ENCODE measurements at regions not wholly inside any gene's neighbourhood (a gene's known extent, or its start where the extent isn't known, plus 50 kb on each side); places are given as distances from the start of the nearest gene placed in this dataset.

- Mint-ChIP-seq H3K27ac (ENCODE audit: unreplicated experiment) (no peak overlapping the region), H3K4me3 (ENCODE audit: unreplicated experiment) (no peak overlapping the region)
- no peak for DNase-seq (ENCODE audit: low spot score)
These were observed 836.7 kb downstream of the CBLN2 start for GRCh38 chr18:71707400-71707799.

DNA sequence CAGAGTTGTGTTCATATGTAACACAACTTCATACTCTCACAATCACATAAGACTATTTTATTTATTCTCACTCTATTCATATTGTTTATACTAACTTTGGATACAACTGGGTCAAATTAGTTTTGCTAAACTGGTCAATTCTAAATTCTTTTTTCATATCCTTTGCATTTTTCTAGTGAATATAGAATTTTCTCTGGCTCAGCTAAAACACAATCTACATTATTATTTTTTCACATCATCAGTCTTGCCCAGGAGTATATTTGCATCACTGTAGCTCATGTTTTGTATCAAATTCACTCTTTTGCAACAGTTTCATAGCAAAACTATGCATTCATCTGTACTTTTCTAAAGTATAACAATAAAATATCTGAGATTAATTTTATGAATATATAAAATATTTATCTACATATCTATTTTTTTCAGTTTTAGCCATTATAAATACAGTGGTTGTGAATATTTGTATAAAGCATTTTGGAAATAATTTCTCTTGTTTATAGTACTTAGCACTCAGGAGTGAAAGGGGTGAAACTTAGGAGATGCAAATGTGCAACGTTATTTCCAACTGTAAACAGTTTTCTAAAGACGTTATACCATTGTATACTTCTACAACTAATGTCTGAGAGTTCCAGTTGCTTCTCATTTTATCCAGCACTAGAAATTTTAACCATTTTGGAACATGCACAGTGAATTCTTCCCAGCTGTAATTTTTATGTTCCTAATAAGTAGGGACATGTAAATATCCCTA is 854.6 kb downstream of the CBLN2 start:
- no peak for DNase-seq (ENCODE audit: low spot score)
- Mint-ChIP-seq H3K4me1 (ENCODE audit: unreplicated experiment) (no peaks in the 10 kb centered on the region), H3K27me3 (ENCODE audit: unreplicated experiment) (no peaks in the 10 kb centered on the region), H3K36me3 (ENCODE audit: low read depth, unreplicated experiment) (no peaks in the 10 kb centered on the region), H3K4me3 (ENCODE audit: unreplicated experiment) (no peak overlapping the region), H3K9me3 (ENCODE audit: unreplicated experiment) (peaks cover 21% of the 10 kb centered on the region), H3K27ac (ENCODE audit: unreplicated experiment) (no peak overlapping the region)
- no peak for TF ChIP-seq CTCF (IDR thresholded peaks at IDR 0.05; ENCODE audit: unreplicated experiment)

More at GRCh38 chr18:71707400-71707799, 836.7 kb downstream of the CBLN2 start:
- TF ChIP-seq CTCF (IDR thresholded peaks at IDR 0.05; ENCODE audit: unreplicated experiment) = no peak
- H3K9me3 Mint-ChIP-seq (ENCODE audit: unreplicated experiment) = peaks cover 10% of the 10 kb centered on the region
- no peaks in the 10 kb centered on the region for H3K36me3 Mint-ChIP-seq (ENCODE audit: low read depth, unreplicated experiment)
- H3K4me1 Mint-ChIP-seq (ENCODE audit: unreplicated experiment) = no peaks in the 10 kb centered on the region
- H3K27me3 Mint-ChIP-seq (ENCODE audit: unreplicated experiment) = peaks cover 4% of the 10 kb centered on the region

DNA sequence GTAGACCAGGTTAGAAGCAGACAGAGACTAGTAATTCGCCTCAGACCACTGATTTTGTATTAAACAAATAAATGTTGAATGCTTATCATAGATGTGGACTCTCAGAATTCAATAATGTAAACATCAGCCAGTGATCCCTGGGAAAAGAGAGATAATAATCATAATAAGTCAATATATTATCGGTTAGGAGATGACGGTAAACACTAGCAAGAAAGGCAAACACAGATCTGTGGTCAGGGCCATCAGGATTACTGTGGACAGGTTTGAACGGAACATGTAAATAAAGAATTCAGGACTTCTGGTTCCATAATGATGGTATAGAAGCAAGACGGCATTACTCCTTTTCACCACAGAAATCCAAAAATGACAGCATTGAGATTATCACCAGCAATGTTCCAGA is 861.6 kb downstream of the CBLN2 start:
- Mint-ChIP-seq H3K27ac (ENCODE audit: unreplicated experiment) (no peak overlapping the region), H3K36me3 (ENCODE audit: low read depth, unreplicated experiment) (no peaks in the 10 kb centered on the region), H3K9me3 (ENCODE audit: unreplicated experiment) (peaks cover 18% of the 10 kb centered on the region), H3K27me3 (ENCODE audit: unreplicated experiment) (peaks cover 2% of the 10 kb centered on the region), H3K4me3 (ENCODE audit: unreplicated experiment) (no peak overlapping the region), H3K4me1 (ENCODE audit: unreplicated experiment) (no peaks in the 10 kb centered on the region)
- no peak for DNase-seq (ENCODE audit: low spot score)
- no peak for TF ChIP-seq CTCF (IDR thresholded peaks at IDR 0.05; ENCODE audit: unreplicated experiment)

GRCh38 chr18:71678144-71678543 is 866.0 kb downstream of the CBLN2 start:
- DNase-seq (ENCODE audit: low spot score) = no peak
- TF ChIP-seq CTCF (IDR thresholded peaks at IDR 0.05; ENCODE audit: unreplicated experiment) = no peak
- Mint-ChIP-seq H3K4me3 (ENCODE audit: unreplicated experiment) (no peak overlapping the region), H3K36me3 (ENCODE audit: low read depth, unreplicated experiment) (no peaks in the 10 kb centered on the region), H3K4me1 (ENCODE audit: unreplicated experiment) (no peaks in the 10 kb centered on the region), H3K9me3 (ENCODE audit: unreplicated experiment) (peaks cover 26% of the 10 kb centered on the region), H3K27me3 (ENCODE audit: unreplicated experiment) (peaks cover 8% of the 10 kb centered on the region), H3K27ac (ENCODE audit: unreplicated experiment) (no peak overlapping the region)

DNA sequence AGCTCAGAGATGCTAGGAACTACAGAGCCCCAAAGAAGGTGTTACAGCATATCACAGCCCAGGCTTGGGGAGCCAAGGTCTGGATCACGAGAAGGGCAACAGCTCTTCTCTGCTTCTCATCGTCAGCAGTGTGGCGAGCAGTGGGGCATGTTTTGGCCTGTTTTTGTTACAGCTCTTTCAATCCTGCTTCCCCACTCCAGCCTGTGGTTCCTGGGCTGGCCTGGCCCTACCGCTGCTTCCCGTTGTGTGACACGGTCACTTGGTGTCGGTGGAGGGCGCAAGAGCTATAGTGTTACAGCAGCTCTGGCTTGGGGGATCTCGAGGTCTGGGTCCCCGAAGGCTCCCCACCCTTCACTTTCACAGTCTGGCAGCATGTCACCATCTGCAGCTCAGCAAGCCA is 870.2 kb downstream of the CBLN2 start:
- no peak for TF ChIP-seq CTCF (IDR thresholded peaks at IDR 0.05; ENCODE audit: unreplicated experiment)
- H3K27ac Mint-ChIP-seq (ENCODE audit: unreplicated experiment) = no peak overlapping the region
- peaks cover 6% of the 10 kb centered on the region for H3K27me3 Mint-ChIP-seq (ENCODE audit: unreplicated experiment)
- peaks cover 21% of the 10 kb centered on the region for H3K9me3 Mint-ChIP-seq (ENCODE audit: unreplicated experiment)
- H3K4me3 Mint-ChIP-seq (ENCODE audit: unreplicated experiment) = no peak overlapping the region
- no peaks in the 10 kb centered on the region for H3K36me3 Mint-ChIP-seq (ENCODE audit: low read depth, unreplicated experiment)
- no peaks in the 10 kb centered on the region for H3K4me1 Mint-ChIP-seq (ENCODE audit: unreplicated experiment)
- DNase-seq (ENCODE audit: low spot score) = no peak

All from endothelial cell (in vitro differentiated cells).